ENCODE measurements at regions not wholly inside any gene's neighbourhood (a gene's known extent, or its start where the extent isn't known, plus 50 kb on each side); places are given as distances from the start of the nearest gene placed in this dataset.
"Not testable (repeated sequence)": the region's sequence is repeated elsewhere in the genome, so short reads cannot be mapped to it uniquely, and the experiment has no call there.

DNA sequence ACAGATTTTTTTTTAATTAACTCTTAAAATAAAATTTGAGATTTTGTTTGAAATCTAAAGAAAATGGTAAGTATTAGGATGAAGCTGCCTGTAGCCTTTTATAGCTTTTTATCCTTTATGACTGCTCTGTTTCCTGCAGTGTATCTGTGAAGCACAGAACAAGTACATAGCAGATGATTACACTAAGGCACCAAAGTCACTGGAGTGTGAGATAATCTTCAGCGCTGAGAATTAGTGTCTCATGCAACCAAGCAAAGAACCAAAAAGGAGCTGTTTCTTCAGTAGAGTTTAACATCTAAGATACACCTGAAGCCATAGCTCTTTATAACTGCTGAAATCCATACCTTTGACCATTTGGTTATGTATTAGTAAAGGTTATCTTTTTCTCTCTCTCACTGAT is 1989.8 kb upstream of the PCDH10 start:
- no peak for FAIRE-seq

DNA sequence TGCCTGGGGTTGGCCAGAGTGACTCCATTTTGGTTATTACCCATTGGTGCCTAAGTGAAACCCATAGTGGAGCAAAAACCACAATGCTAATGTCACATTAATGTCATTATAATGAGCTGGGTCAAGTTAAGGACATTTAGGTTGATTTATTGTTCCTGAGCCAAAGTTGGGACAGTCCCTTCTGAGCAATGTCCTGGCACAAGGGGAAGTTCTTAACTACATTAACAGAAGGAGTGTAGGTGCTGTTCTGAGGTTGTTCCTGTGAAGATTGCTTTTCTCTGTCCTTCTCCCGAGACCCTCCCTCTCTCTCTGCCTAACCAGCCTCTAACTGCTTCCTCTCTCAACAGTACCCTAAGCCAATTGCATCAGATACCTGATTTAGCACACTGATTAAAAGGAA is 1956.8 kb upstream of the PCDH10 start:
- FAIRE-seq: no peak

DNA sequence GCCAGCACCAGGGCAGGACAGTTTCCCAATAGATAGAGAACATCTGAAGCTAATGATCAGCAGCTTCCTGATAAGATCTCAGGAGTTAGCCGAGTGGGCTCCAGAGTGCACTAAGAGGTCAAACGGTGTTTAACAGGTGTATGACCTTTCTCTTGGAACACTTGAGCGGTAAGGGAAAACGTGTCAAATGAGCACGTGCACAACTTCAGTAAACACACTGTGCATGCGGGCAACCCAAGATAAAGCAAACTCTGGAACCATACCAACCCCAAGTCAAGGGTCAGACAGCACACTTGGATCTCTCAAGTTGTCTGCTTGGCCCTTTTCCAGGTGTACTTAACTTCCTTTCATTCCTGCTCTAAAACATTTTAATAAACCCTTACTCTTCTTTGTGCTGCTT is 1941.5 kb upstream of the PCDH10 start:
- no peak for FAIRE-seq

DNA sequence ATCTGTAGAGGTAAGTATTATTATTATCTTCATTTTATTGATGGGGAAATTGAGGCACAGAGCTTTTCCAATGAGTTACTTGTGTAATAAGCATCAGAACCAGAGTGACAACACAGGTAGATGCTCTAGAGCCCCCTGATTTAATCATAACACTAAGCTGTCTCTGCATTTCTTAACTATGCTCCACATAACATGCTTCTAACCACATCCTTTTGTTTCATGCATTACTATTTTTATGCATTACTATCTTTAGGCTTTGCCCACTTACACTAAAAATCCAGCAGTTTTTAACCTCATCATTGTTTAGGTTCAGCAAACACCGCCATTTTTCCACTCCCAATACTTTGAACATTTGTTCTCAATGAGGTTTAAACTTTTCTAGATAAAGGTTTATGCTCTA is 1900.8 kb upstream of the PCDH10 start:
- no peak for FAIRE-seq

DNA sequence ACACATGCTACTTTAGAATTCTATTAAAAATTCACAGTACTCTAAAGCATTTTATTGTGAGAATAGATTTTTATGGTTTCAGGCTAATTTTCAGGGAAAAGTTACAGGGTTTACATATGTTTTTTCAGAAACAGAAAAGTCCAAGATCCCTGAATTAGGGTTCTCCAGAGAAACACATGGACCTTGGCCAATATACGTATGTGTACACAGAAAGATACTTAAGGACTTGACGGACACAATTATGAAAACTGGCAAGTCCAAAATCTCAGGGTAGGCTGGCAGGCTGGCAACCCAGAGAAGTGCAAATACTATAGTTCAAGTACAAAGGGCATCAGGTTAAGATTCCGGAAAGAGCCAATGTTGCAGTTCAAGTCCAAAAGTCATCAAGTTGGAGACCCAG is 1897.8 kb upstream of the PCDH10 start:
- FAIRE-seq: no peak

DNA sequence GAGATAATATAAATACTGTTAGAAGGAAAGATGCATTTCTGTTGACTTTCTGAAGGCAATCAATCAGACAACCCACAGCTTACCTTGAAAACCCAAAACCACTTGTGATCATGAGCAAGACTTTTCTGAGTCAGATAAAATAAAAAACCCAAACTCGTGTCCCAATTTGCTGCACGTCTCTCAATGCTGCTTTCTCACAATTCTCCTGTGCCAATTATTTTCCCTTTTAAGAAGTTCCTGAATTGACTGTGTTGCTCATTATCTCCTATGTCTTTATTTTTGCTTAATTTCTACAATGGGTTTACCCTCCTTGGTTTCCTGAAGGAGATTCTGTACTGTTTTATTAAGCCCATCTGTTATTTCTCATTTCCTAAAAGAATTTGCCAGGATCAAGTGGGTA is 1891.9 kb upstream of the PCDH10 start:
- FAIRE-seq: no peak

DNA sequence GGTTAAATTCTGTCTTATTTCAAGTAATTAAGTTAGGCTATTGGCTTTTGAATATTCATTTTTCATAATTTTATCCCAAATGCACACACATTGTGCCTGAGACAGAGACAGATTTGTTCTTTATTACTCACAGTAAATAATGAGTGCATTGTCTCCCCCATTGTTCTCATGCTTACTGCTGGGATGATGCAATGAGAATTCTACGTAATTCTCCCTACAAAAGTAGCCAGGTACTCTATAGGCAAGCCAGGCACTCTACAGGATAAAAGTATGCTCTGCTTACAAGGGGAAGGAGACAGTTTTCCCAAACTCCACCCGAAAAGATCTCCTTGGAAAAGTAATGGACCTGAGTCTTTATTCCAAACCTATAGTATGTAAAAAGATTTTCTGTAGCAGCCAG is 1890.7 kb upstream of the PCDH10 start:
- FAIRE-seq: no peak

DNA sequence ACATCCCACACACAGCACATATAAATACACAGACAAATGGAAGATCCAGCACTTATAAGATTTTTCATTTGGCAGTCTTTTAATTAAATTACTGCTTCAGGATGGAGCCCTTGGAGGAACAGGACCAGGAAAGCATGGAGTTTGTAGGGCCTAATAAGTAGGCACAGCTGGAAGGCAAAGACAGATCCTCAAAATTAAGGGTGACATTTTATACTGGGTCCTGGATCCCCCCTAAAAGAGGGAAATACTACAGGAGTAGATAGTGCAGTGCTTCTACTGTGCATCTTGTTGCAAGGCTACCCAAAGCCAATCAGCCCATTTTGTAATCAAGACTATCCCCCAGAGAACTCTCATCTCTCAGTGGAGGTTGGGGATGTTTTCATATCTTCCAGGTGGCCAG is 1860.7 kb upstream of the PCDH10 start:
- no peak for FAIRE-seq

DNA sequence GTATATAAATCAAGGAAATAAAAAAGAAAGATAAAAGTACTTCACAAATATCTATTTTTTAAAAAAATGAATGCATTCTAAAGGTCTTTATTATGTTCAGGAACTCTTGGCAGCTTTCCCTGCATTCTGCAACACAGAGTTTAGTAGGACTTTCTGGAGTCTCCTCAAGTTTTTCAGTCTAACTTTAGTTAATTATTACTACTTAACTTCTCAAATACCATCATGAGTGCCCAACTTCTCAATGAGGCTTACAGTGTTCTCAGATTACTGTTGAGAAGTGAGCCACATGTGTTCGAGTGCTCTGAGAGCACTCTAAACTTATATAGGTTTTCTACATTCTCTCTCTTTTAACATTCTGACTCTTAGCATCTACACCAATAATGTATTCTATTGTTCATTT is 1852.9 kb upstream of the PCDH10 start:
- no peak for FAIRE-seq

DNA sequence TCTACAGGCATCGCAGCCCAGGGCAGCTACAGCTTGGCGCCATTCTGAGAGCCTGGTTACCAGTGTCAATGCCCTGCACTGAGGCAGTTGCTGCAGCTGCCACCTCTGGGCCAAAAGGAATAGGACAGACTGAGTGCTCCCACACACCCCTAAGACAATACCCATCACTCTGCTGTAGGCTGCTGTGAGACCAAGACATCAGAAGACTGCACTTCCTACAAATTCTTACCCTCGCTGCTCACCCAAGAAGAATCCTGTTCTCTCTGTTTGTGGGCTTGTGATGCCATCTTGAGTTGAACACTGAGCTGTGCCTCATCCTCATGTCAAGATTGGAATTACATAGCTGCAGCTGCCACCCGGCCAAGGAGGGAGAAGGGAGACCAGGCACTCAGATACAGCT is 1847.0 kb upstream of the PCDH10 start:
- FAIRE-seq: no peak

DNA sequence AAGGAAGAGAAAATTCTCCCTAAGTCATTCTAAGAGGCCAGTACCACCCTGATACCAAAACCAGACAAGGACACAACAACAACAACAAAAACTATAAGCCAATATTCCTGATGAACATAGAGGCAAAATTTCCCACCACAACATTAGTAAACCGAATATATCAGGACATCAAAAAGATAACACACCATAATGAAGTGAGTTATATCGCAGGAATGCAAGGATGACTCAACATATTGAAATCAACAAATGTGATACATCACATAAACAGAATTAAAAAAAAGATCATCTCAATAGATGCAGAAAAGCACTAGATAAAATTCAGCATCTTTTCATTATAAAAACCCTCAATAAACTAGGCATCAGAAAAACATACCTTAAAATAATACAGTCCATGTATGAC is 1844.4 kb upstream of the PCDH10 start:
- no peak for FAIRE-seq

DNA sequence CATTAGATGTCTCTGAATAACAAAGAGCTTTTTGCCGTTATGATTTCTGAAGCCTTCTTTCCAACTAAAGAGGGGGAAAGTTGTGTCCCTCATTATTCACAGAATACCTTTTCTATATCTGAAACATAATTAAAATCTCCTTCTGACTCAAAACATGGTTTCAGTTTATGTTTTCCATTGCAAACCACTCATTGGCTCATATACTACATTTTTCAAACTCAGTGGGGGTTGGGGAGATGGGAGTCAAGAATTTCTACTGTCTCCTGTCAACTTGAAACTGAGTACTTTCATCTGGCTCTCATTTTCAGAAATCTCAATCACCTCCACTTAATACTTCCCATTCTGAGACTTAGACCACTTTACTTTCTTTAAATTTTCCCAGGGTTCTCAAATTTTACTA is 1839.5 kb upstream of the PCDH10 start:
- FAIRE-seq: no peak

DNA sequence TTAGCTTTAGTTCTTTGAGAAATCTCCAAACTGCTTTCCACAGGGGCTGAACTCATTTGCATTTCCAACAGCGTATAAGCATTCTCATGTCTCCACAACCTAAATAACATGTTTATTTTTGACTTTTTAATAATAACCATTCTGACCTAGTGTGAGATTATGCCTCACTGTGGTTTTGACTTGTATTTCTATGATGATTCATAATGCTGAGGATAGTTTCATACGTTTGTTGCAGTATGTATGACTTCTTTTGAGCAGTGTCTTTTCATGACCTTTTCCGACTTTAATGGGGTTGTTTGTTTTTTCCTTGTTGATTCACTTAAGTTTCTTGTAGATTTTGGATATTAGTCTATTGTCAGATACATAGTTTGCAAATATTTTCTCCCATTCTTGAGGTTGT is 1833.0 kb upstream of the PCDH10 start:
- no peak for FAIRE-seq

DNA sequence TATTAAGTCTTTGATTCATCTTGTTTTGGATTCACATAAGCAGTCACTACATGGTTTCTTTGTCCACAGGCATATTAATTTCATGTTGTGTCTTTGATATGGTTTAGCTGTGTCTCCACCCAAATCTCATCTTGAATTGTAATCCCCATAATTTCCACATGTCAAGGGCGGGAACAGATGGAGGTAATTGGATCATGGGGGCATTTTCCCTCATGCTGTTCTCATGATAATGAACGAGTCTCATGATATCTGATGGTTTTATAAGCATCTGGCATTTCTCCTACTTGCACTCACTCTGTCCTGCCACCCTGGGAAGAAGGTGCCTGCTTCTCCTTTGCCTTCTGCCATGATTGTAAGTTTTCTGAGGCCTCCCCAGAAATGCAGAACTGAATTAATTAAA is 1811.2 kb upstream of the PCDH10 start:
- no peak for FAIRE-seq

DNA sequence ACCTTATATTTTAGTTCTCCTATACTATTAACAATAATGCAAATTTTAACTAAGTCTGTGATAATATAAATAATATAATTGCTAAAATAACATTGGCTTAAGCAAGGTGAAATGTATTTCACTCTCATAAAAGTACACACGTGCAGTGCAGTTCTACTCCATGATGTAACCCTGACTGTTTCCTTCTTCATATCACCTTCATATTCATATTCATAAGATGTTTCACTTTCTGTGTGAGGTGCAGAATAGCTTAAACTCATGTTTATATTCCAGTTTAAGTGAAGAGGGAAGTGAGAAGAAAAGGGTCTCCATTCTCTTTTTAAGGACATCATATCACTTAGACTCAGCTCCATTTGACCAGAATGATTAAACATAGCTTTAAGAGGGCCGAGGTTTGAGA is 1810.0 kb upstream of the PCDH10 start:
- FAIRE-seq: no peak

DNA sequence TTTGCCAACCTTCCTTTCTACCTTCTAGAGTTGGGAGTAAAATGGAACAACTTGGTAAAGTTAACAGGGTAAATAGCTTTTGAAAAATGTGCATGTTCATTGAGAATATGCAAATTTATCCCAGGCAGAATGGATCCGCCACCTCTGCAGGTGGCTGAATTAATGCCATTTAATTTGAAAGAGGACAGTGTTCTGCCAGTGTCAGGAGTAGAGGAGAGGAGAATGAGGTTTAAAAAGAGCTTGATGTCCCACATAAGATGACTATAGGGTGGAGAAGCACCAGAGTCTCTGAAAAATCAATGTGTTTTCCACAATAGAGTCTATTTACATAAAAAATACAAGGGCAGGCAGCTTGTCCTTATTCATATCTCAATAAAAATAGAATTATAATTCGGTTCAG is 1804.3 kb upstream of the PCDH10 start:
- no peak for FAIRE-seq

DNA sequence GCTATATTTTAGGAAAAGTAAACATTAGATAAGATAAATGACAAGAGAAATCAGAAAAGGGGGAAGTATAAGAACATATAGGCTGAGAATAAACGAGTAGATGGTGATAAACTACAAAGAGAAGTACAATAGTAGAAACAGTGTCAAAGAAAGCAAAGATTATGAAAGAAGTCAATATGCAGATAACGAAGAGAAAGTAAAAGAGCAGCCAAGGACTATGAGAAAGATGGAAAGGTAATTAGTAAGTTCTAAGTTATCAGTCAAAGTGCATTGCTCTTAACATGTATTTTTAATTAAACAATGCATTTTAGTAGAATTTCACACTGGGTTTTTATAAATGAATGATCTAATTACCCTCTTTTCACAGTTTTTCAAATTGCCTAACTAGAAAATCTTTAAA is 1801.3 kb upstream of the PCDH10 start:
- FAIRE-seq: no peak

DNA sequence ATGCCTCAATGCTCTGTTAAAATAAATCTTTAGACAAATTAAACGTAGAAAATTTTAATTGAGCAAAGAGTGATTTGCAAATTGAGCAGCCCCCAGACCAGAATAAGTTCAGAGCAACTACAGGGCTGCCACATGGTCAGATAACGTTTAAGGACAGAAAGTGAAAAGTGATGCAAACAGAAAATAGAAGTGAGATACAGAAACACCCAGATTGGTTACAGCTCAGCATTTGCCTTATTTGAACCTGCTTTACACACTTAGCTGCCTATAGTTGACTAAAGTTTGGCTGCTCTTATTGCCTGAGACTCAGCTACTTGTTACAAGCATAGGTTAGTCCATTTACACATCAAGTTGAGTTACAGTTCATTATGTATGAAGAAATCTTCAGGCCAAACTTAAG is 1800.8 kb upstream of the PCDH10 start:
- FAIRE-seq: no peak

DNA sequence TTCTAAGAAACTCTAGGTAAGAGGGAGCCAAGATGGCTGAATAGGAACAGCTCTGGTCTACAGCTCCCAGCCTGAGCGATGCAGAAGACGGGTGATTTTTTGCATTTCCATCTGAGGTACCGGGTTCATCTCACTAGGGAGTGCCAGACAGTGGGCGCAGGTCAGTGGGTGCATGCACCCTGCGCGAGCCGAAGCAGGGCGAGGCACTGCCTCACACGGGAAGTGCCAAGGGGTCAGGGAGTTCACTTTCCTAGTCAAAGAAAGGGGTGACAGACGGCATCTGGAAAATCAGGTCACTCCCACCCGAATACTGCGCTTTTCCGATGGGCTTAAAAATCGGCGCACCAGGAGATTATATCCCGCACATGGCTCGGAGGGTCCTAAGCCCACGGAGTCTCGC is 1796.7 kb upstream of the PCDH10 start:
- FAIRE-seq: not testable (repeated sequence)

DNA sequence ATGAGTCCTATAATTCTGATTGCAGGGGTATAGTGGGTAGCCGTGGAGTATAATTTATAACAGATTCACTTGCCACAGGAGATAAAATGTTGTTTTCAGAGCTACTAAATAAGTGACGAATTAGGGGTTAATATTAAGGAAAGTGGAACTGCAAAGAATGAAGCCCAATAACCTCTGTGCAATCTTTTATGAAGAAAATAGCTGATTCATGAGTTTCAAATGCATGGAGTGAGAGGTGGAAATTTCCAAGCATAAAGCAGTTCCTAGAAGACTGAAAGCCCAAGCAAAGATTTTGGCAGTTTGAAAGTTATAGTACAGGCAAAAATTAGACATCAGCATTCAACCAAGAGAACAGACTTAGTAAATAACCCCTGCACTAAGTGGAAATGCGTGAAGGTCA is 1782.4 kb upstream of the PCDH10 start:
- no peak for FAIRE-seq

DNA sequence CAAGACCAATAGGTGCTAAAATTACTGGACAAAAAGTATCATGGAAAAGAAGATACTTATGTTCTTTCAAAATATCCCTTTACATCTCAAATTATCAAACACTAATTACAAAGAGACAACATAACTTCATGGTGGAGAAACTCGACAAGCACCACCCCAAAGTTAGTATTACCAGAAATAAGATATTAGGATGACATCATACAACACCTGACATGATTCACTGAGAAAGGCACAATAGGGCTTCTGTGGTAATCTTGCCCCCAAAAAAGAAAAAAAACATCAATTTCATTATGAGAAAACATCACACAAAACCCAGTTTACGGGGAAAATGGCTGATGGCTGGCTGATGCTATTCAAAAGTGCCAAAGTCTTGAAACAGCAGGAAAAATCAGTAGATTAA is 1781.7 kb upstream of the PCDH10 start:
- no peak for FAIRE-seq

DNA sequence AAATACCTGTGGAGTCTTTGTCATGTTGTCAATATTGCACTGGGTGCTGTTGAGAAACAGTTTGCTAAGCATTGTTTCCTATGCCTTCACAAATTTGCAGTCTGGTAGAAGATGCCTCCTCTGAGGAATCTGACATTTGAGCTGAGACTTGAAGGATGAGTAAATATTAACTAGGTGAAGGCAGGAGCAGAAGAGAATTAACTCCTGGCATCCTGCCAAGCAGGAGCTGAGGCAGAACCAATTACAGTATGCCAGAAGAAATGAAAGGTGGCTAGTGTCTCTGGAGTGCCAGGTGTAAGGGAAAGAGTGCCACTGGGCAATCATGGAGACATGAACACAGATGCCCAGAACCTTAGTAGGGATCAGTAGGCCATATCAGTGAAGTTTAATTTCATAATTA is 1778.2 kb upstream of the PCDH10 start:
- no peak for FAIRE-seq

DNA sequence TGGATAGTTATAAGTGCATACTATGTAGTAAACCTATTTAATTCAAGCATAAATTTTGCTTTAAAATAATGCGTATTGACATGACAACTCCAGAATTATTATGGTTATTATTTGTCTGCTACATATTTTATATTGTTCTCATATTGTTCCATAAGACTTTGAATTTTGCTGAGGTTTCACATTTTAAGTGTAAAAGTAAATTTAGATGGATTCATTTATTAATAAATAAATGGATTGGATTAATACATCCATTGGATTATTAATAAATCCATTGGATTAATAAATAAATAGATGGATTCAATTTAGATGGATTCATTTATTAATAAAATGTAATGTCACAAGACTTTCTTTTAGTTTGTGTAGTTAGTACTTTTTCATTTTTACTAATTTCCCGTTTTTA is 1768.0 kb upstream of the PCDH10 start:
- FAIRE-seq: peak; percentile 65

DNA sequence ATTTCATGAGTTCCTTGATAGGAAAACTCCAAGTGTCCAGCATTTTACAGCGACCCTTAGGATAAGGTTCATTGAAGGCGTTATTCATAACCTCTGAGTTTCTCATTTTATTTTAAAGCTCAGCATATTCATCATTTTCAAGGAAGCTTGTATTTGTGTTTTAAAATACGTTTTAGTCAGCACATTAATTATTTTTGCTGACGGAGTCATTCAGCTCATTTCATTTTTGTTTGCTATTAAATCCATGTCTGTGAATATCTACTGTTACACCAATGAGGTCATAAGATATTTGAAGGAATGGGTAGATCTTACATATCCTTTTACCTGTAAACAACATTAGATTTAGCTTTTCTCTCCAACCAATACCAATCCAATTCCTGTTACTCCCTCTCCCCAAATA is 1766.3 kb upstream of the PCDH10 start:
- no peak for FAIRE-seq

DNA sequence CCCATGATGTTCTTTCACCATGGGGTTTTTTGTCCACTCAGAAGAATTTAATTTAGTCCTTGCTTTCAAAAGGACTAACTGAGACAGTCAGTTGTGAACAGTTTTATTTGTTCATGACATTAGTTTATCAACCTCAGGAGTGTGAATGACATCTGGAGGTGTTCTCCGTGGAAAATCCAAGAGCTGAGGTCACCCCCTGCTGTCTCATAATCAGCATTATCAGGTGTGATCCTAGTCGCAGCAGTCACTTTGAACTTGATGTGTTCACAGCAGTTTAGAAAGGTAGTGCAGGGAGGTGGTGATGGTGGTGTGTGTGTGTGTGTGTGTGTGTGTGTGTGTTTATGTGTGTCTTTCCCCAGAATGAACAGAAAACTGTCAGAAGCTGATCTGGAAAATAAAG is 1760.8 kb upstream of the PCDH10 start:
- no peak for FAIRE-seq

DNA sequence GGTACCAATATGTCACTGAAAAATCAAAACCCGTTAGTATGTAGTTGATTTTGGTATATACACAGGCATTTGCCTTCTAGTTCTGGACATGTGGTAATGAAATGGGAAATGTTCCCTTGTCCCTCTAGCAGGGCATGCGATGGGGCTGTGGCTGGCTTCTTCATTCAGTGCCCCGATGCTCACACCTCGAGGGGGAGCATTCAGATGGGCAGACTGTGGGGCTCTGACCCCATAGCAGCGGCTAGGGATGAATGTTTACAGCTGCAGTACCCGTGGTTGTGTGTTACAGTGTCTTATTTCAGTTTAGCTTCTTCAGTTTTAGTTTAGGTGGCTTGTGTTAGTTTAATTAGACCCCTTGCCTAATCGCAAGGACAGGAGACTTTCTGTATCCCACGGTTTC is 1741.0 kb upstream of the PCDH10 start:
- FAIRE-seq: no peak

DNA sequence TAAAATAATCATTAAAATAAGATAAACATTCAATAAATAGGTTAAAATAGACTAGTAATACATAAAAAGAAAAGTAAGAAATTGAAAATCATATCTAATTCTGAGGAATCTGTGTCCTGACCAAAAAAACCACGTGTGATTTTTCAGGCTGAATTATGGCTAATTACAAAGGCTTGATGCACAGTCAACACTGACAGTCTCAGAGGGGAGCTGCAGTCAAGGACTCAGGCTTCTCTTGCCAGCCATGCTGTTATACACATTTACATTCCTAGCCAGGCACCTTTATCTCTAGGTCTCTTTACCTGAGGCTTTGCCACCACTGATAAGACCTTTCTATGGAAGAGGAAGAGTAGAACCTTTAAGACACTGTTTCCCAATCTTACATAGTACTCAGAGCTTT is 1737.7 kb upstream of the PCDH10 start:
- FAIRE-seq: no peak

Measured in G401.6 (cell line).